ENCODE measurements at regions not wholly inside any gene's neighbourhood (a gene's known extent, or its start where the extent isn't known, plus 50 kb on each side); places are given as distances from the start of the nearest gene placed in this dataset.

GRCh38 chr6:91562955-91563354 lies 976.1 kb upstream of the MAP3K7 start:
- peaks cover 0 to 17% (median 3%) of the 10 kb centered on the region in 4 donors for H3K4me1 ChIP-seq
- TF ChIP-seq CTCF (IDR thresholded peaks at IDR 0.05): no peak
- DNase-seq: no peak
- peak overlapping the region in 1 of 2 donors; percentile 11 for H3K27ac ChIP-seq
- H3K9me3 ChIP-seq: peaks cover 0 to 16% (median 10%) of the 10 kb centered on the region in 3 donors
- H3K27me3 ChIP-seq: no peaks in the 10 kb centered on the region
- no peaks in the 10 kb centered on the region for H3K36me3 ChIP-seq
- intact Hi-C loops (cut with DNase I; ENCODE audit: low total_unique reads): no loop called here
- H3K4me3 ChIP-seq: no peak overlapping the region

- intact Hi-C loops (cut with DNase I; ENCODE audit: low total_unique reads): no loop called here
- Histone ChIP-seq H3K36me3 (no peaks in the 10 kb centered on the region), H3K27ac (no peak overlapping the region), H3K9me3 (peaks cover 0 to 16% (median 10%) of the 10 kb centered on the region in 3 donors), H3K27me3 (no peaks in the 10 kb centered on the region), H3K4me3 (no peak overlapping the region), H3K4me1 (peaks cover 0 to 17% (median 3%) of the 10 kb centered on the region in 4 donors)
- TF ChIP-seq CTCF (IDR thresholded peaks at IDR 0.05): no peak
- DNase-seq: no peak
Observed at GRCh38 chr6:91560409-91560808, 973.5 kb upstream of the MAP3K7 start.

- TF ChIP-seq CTCF (IDR thresholded peaks at IDR 0.05): no peak
- Histone ChIP-seq H3K36me3 (no peaks in the 10 kb centered on the region), H3K4me3 (no peak overlapping the region), H3K27ac (no peak overlapping the region), H3K27me3 (no peaks in the 10 kb centered on the region), H3K4me1 (no peaks in the 10 kb centered on the region), H3K9me3 (no peaks in the 10 kb centered on the region)
- DNase-seq: no peak
- intact Hi-C loops (cut with DNase I; ENCODE audit: low total_unique reads): no loop called here
Observed at GRCh38 chr6:91540902-91541301, 954.0 kb upstream of the MAP3K7 start.

- Histone ChIP-seq H3K4me3 (no peak overlapping the region), H3K4me1 (no peaks in the 10 kb centered on the region), H3K27me3 (no peaks in the 10 kb centered on the region), H3K36me3 (no peaks in the 10 kb centered on the region), H3K9me3 (no peaks in the 10 kb centered on the region), H3K27ac (no peak overlapping the region)
- TF ChIP-seq CTCF (IDR thresholded peaks at IDR 0.05): no peak
- intact Hi-C loops (cut with DNase I; ENCODE audit: low total_unique reads): no loop called here
- DNase-seq: no peak
Observed at GRCh38 chr6:91539456-91539855, 952.6 kb upstream of the MAP3K7 start.

GRCh38 chr6:91538622-91539021 lies 951.8 kb upstream of the MAP3K7 start:
- H3K27me3 ChIP-seq: no peaks in the 10 kb centered on the region
- no peaks in the 10 kb centered on the region for H3K9me3 ChIP-seq
- DNase-seq: no peak
- intact Hi-C loops (cut with DNase I; ENCODE audit: low total_unique reads): no loop called here
- no peaks in the 10 kb centered on the region for H3K4me1 ChIP-seq
- no peak overlapping the region for H3K4me3 ChIP-seq
- TF ChIP-seq CTCF (IDR thresholded peaks at IDR 0.05): no peak
- no peaks in the 10 kb centered on the region for H3K36me3 ChIP-seq
- no peak overlapping the region for H3K27ac ChIP-seq

GRCh38 chr6:91534614-91535013 lies 947.7 kb upstream of the MAP3K7 start:
- no peak overlapping the region for H3K27ac ChIP-seq
- no peaks in the 10 kb centered on the region for H3K36me3 ChIP-seq
- TF ChIP-seq CTCF (IDR thresholded peaks at IDR 0.05): no peak
- intact Hi-C loops (cut with DNase I; ENCODE audit: low total_unique reads): no loop called here
- no peaks in the 10 kb centered on the region for H3K9me3 ChIP-seq
- H3K4me3 ChIP-seq: no peak overlapping the region
- no peak for DNase-seq
- no peaks in the 10 kb centered on the region for H3K27me3 ChIP-seq
- H3K4me1 ChIP-seq: no peaks in the 10 kb centered on the region
